Testis (tissue), 2 donors: ENCODE measurements at regions not wholly inside any gene's neighbourhood (a gene's known extent, or its start where the extent isn't known, plus 50 kb on each side); places are given as distances from the start of the nearest gene placed in this dataset.

Experiments used
- DNase-seq: peaks from one replicate; pipeline ENCODE4 v3.0.0-alpha.2; 2019
- H3K27ac ChIP-seq, 2 donors: fragments of 200-600 bp; sonication (generic); one replicate each; pipeline ENCODE4 v1.5.1; 2019
- H3K27me3 ChIP-seq: fragments of 200-600 bp; sonication (generic); one replicate; pipeline ENCODE4 v1.5.1; 2019
- H3K36me3 ChIP-seq: fragments of 200-600 bp; sonication (generic); one replicate; pipeline ENCODE4 v1.5.1; 2017; ENCODE audit warnings: low read depth; ENCODE audit errors: missing control alignments
- H3K4me1 ChIP-seq: fragments of 200-600 bp; sonication (generic); one replicate; pipeline ENCODE4 v1.5.1; 2019
- H3K4me3 ChIP-seq, 2 donors: fragments of 200-600 bp; sonication (generic); one replicate each; pipeline ENCODE4 v1.5.1; 2017 to 2019
- H3K9me3 ChIP-seq: fragments of 200-600 bp; sonication (generic); one replicate; pipeline ENCODE4 v1.5.1; 2017
- POLR2A ChIP-seq: fragments of 450-650 bp; IDR thresholded peaks from one replicate; pipeline ENCODE4 v1.6.1; 2017; ENCODE audit warnings: antibody characterized with exemption, mild to moderate bottlenecking, moderate library complexity
- WGBS, 2 donors: methylation state at CpG; one replicate each; pipeline ENCODE4 v1.1.5; 2018; 5-methylcytosine and 5-hydroxymethylcytosine counted together
- intact Hi-C: fragments of 100-400 bp; cut with DNase I; formaldehyde crosslinking; loops from one replicate; pipeline ENCODE4 v1.15.1; 2023; ENCODE audit warnings: low total_unique reads
- TF ChIP-seq, protein P1 (sequence below), 3 experiments: fragments of 450-650 bp in 2 of 3; fragments of 200-600 bp in 1 of 3; sonication (generic) in 1 of 3; IDR thresholded peaks; one replicate each; pipeline ENCODE4 v1.5.1; 2016 to 2019; ENCODE audit warnings: antibody characterized with exemption in 3 of 3, mild to moderate bottlenecking in 2 of 3, moderate library complexity in 1 of 3

DNA sequence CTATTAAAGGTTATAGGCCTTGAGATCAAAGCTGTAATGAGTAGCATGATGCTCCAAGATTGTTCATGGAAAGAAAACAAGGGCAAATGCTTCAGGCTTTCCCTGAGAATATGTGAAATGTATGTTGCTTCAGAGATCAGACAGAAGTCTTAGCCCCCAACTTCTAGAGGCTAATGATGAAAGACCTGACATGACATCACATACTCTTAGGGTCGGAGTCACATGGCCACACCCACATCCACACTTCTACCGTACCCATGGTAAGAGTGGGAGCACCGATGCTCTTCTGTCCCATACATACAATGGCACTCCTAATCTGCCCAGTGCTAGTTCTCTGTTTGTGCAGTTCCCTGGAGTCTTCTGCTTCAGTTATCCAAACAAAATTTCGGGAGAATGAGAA, 111.9 kb upstream of the ACSL4 start:
- intact Hi-C loops: no loop called here
- 86 to 95% methylated on average over 4 of the region's 4 CpGs for WGBS, 2 donors
- no peak for DNase-seq

GRCh38 chrX:109845996-109846395, 112.9 kb upstream of the ACSL4 start:
- no peaks in the 10 kb centered on the region for H3K4me1 ChIP-seq
- TF ChIP-seq, protein P1, sequence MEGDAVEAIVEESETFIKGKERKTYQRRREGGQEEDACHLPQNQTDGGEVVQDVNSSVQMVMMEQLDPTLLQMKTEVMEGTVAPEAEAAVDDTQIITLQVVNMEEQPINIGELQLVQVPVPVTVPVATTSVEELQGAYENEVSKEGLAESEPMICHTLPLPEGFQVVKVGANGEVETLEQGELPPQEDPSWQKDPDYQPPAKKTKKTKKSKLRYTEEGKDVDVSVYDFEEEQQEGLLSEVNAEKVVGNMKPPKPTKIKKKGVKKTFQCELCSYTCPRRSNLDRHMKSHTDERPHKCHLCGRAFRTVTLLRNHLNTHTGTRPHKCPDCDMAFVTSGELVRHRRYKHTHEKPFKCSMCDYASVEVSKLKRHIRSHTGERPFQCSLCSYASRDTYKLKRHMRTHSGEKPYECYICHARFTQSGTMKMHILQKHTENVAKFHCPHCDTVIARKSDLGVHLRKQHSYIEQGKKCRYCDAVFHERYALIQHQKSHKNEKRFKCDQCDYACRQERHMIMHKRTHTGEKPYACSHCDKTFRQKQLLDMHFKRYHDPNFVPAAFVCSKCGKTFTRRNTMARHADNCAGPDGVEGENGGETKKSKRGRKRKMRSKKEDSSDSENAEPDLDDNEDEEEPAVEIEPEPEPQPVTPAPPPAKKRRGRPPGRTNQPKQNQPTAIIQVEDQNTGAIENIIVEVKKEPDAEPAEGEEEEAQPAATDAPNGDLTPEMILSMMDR (IDR thresholded peaks at IDR 0.05): no peak
- no peak for TF ChIP-seq POLR2A
- no peak overlapping the region for H3K27ac ChIP-seq
- H3K9me3 ChIP-seq: no peaks in the 10 kb centered on the region
- intact Hi-C loops: no loop called here
- H3K4me3 ChIP-seq: no peak overlapping the region
- no peaks in the 10 kb centered on the region for H3K36me3 ChIP-seq
- whole genome bisulfite sequencing, 2 donors: 72 to 81% methylated on average over 4 of the region's 4 CpGs
- no peaks in the 10 kb centered on the region for H3K27me3 ChIP-seq
- DNase-seq: no peak

More for the DNA sequence above, 111.9 kb upstream of the ACSL4 start:
- H3K4me3 ChIP-seq: no peak overlapping the region
- no peak overlapping the region for H3K27ac ChIP-seq
- no peaks in the 10 kb centered on the region for H3K36me3 ChIP-seq
- no peaks in the 10 kb centered on the region for H3K27me3 ChIP-seq
- H3K9me3 ChIP-seq: no peaks in the 10 kb centered on the region
- no peaks in the 10 kb centered on the region for H3K4me1 ChIP-seq
- TF ChIP-seq POLR2A: no peak
- TF ChIP-seq, protein P1 (IDR thresholded peaks at IDR 0.05): no peak

GRCh38 chrX:109847257-109848187, 114.5 kb upstream of the ACSL4 start:
- Histone ChIP-seq H3K27me3 (no peaks in the 10 kb centered on the region), H3K4me1 (no peaks in the 10 kb centered on the region), H3K27ac (no peak overlapping the region), H3K4me3 (no peak overlapping the region), H3K9me3 (no peaks in the 10 kb centered on the region), H3K36me3 (no peaks in the 10 kb centered on the region)
- WGBS, 2 donors: 79 to 89% methylated on average over 5 of the region's 5 CpGs
- intact Hi-C loops: no loop called here
- no peak for DNase-seq
- TF ChIP-seq, protein P1 (IDR thresholded peaks at IDR 0.05): no peak
- TF ChIP-seq POLR2A: no peak

DNA sequence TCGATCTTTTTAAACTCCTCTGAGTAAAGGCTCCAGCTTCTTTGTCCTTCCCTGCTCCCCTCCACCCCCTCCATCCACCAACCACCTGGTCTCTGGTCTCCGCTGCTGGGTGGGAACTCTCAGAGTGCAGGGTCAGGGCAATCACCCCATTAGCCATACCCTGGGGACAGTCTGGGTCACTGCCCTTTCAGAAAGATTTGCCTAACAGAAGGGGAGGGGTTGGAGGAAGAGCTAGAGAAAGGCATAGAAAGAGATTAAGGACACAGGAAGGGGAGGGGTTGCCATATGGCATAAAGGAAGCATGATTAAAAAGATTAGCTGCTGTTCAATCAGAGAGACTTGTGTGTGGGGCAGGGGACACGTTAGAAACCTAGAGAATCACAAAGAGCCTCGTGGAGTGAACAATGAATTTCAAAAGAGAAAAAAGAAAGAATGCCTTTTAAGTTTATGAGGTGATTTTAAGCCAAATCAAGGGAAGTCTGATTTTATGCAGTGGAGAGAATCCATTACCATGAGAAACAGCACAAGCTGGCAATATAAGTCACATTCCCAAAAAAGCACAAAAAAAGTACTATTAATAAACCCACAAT, 115.5 kb upstream of the ACSL4 start:
- H3K27me3 ChIP-seq: no peaks in the 10 kb centered on the region
- no peaks in the 10 kb centered on the region for H3K4me1 ChIP-seq
- H3K27ac ChIP-seq: no peak overlapping the region
- 49 to 60% methylated on average over 4 of the region's 4 CpGs for WGBS, 2 donors
- H3K4me3 ChIP-seq: no peak overlapping the region
- DNase-seq: no peak
- H3K9me3 ChIP-seq: no peaks in the 10 kb centered on the region
- no peaks in the 10 kb centered on the region for H3K36me3 ChIP-seq
- TF ChIP-seq POLR2A: no peak
- TF ChIP-seq, protein P1 (IDR thresholded peaks at IDR 0.05): no peak
- intact Hi-C loops: no loop called here
